NT2/D1 (cell line): ENCODE measurements at regions not wholly inside any gene's neighbourhood (a gene's known extent, or its start where the extent isn't known, plus 50 kb on each side); places are given as distances from the start of the nearest gene placed in this dataset.

Experiments used
- SUZ12 ChIP-seq: IDR thresholded peaks from 2 replicates; pipeline ENCODE4 v1.6.1; 2011; ENCODE audit not compliant: insufficient read length, insufficient read depth; ENCODE audit errors: extremely low read depth
- YY1 ChIP-seq: IDR thresholded peaks from 2 replicates; pipeline ENCODE4 v1.6.1; 2011; ENCODE audit not compliant: insufficient read length, insufficient read depth
- ZNF274 ChIP-seq: IDR thresholded peaks from 2 replicates; pipeline ENCODE4 v1.6.1; 2011; ENCODE audit warnings: mild to moderate bottlenecking, low read depth, low read length

GRCh38 chr17:73738751-73739575 lies 94.7 kb upstream of the SDK2 start:
- TF ChIP-seq SUZ12 (no peak), ZNF274 (no peak), YY1 (no peak)
